HG02852 (cell line): ENCODE measurements at regions not wholly inside any gene's neighbourhood (a gene's known extent, or its start where the extent isn't known, plus 50 kb on each side); places are given as distances from the start of the nearest gene placed in this dataset.

ENCODE experiments used
- ATAC-seq: cut with Tn5 transposase; IDR thresholded peaks from one replicate; pipeline ENCODE4 v1.9.1; 2021; ENCODE audit warnings: mild to moderate bottlenecking, moderate library complexity; ENCODE audit not compliant: unreplicated experiment

- no peak for ATAC-seq
Observed at GRCh38 chr4:13892739-13893105, 265.2 kb upstream of the BOD1L1 start.

- ATAC-seq: no peak
Observed at GRCh38 chr4:13893211-13893610, 265.7 kb upstream of the BOD1L1 start.

- no peak for ATAC-seq
Observed at GRCh38 chr4:13893987-13894386, 266.5 kb upstream of the BOD1L1 start.

- ATAC-seq: no peak
Observed at GRCh38 chr4:13900780-13901179, 273.3 kb upstream of the BOD1L1 start.

- ATAC-seq: no peak
Observed at GRCh38 chr4:13902146-13902545, 274.6 kb upstream of the BOD1L1 start.

- ATAC-seq: no peak
Observed at GRCh38 chr4:13903061-13903460, 275.5 kb upstream of the BOD1L1 start.

- ATAC-seq: no peak
Observed at GRCh38 chr4:13903901-13904300, 276.4 kb upstream of the BOD1L1 start.

- ATAC-seq: no peak
Observed at GRCh38 chr4:13905543-13905942, 278.0 kb upstream of the BOD1L1 start.

- ATAC-seq: no peak
Observed at GRCh38 chr4:13906727-13907126, 279.2 kb upstream of the BOD1L1 start.

- ATAC-seq: no peak
Observed at GRCh38 chr4:13907255-13907751, 279.8 kb upstream of the BOD1L1 start.

- ATAC-seq: no peak
Observed at GRCh38 chr4:13908455-13908854, 280.9 kb upstream of the BOD1L1 start.

- no peak for ATAC-seq
Observed at GRCh38 chr4:13910556-13910955, 283.0 kb upstream of the BOD1L1 start.

- ATAC-seq: no peak
Observed at GRCh38 chr4:13911256-13911655, 283.7 kb upstream of the BOD1L1 start.

GRCh38 chr4:13912436-13912925, 285.0 kb upstream of the BOD1L1 start:
- ATAC-seq: no peak

- no peak for ATAC-seq
Observed at GRCh38 chr4:13912966-13913365, 285.4 kb upstream of the BOD1L1 start.

- no peak for ATAC-seq
Observed at GRCh38 chr4:13917015-13917414, 289.5 kb upstream of the BOD1L1 start.

- no peak for ATAC-seq
Observed at GRCh38 chr4:13918110-13918509, 290.6 kb upstream of the BOD1L1 start.

- no peak for ATAC-seq
Observed at GRCh38 chr4:13918991-13919441, 291.5 kb upstream of the BOD1L1 start.

- ATAC-seq: no peak
Observed at GRCh38 chr4:13920111-13920875, 292.8 kb upstream of the BOD1L1 start.

- no peak for ATAC-seq
Observed at GRCh38 chr4:13920901-13921300, 293.4 kb upstream of the BOD1L1 start.

GRCh38 chr4:13921805-13922204, 294.3 kb upstream of the BOD1L1 start:
- no peak for ATAC-seq

- no peak for ATAC-seq
Observed at GRCh38 chr4:13922459-13922858, 294.9 kb upstream of the BOD1L1 start.
